Endothelial cell of umbilical vein (primary cell): ENCODE measurements at regions not wholly inside any gene's neighbourhood (a gene's known extent, or its start where the extent isn't known, plus 50 kb on each side); places are given as distances from the start of the nearest gene placed in this dataset.

ENCODE experiments used
- CTCF ChIP-seq, 2 donors: IDR thresholded peaks; 1 replicate in 1 of 2; 2 replicates in 1 of 2; pipeline ENCODE4 v1.5.1; 2011; ENCODE audit warnings: low read length in 2 of 2, mild to moderate bottlenecking in 2 of 2, moderate library complexity in 2 of 2, control low read depth in 1 of 2, inconsistent platforms in 1 of 2, low read depth in 1 of 2; ENCODE audit not compliant: insufficient read depth in 1 of 2; ENCODE audit errors: extremely low read depth in 1 of 2
- EZH2 ChIP-seq: IDR thresholded peaks from 2 replicates; pipeline ENCODE4 v1.6.1; 2012; ENCODE audit warnings: borderline replicate concordance, low read depth, mild to moderate bottlenecking, moderate library complexity, low read length, inconsistent platforms; ENCODE audit not compliant: severe bottlenecking
- MYC ChIP-seq: IDR thresholded peaks from one replicate; pipeline ENCODE4 v1.6.1; 2011; ENCODE audit warnings: mild to moderate bottlenecking, low read depth, low read length
- POLR2A ChIP-seq: IDR thresholded peaks from 2 replicates; pipeline ENCODE4 v1.6.1; 2012; ENCODE audit warnings: low read depth, mild to moderate bottlenecking, control low read depth, low read length
- POLR2AphosphoS5 ChIP-seq: IDR thresholded peaks from 2 replicates; pipeline ENCODE4 v1.6.1; 2012; ENCODE audit warnings: low read depth, mild to moderate bottlenecking, control low read depth, low read length, moderate library complexity; ENCODE audit not compliant: insufficient read depth

DNA sequence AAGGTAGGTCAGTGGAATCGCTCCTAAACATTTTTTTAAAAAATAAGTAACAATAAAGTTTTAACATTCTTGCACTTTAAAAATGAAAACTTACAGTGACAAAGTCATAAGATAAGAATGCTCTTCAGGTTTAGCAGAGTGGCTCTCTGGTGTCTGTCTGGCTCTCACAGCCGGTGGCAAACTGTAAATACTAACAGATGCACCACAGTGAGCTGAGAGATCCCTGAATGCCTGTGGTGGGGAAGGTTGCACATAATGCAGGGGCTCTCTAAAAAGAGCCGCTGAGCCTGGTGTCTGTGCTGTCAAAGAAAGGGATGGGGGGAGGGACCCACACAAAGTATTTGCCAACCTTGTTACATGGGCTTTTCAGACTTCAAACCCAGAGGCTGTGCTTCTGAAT lies 498.3 kb downstream of the CCSER2 start:
- TF ChIP-seq MYC (no peak), POLR2AphosphoS5 (no peak), CTCF (IDR thresholded peaks at IDR 0.05; ENCODE audit: extremely low read depth in 1 of 2, insufficient read depth in 1 of 2, low read depth in 1 of 2, low read length in 2 of 2) (no peak), POLR2A (no peak), EZH2 (no peak)
